Loucy (cell line): ENCODE measurements at regions not wholly inside any gene's neighbourhood (a gene's known extent, or its start where the extent isn't known, plus 50 kb on each side); places are given as distances from the start of the nearest gene placed in this dataset.

ENCODE experiments used
- CTCF ChIP-seq: fragments of 200-600 bp; sonication (generic); conservative IDR thresholded peaks from 2 replicates; pipeline ENCODE4 v1.5.1; 2014; ENCODE audit warnings: mild to moderate bottlenecking, antibody characterized with exemption, low read length
- EZH2phosphoT487 ChIP-seq: fragments of 200-600 bp; IDR thresholded peaks from 2 replicates; pipeline ENCODE4 v1.6.1; 2018; ENCODE audit warnings: antibody characterized with exemption, mild to moderate bottlenecking, moderate library complexity, borderline replicate concordance

- TF ChIP-seq CTCF (no peak), EZH2phosphoT487 (no peak)
These were observed 227.6 kb upstream of the HNRNPA3 start for GRCh38 chr2:176984987-176985386.
